Endothelial cell of umbilical vein (primary cell): ENCODE measurements at regions not wholly inside any gene's neighbourhood (a gene's known extent, or its start where the extent isn't known, plus 50 kb on each side); places are given as distances from the start of the nearest gene placed in this dataset.

Source experiments
- BruUV-seq: library from RNA; stranded (reverse); fragments of 400-500 nt; replicated peaks from 2 replicates; lab custom pipeline; 2021; lab: Mats Ljungman, UMichigan
- CTCF ChIA-PET: fragments of 300-600, 350-600 bp; sonication (Branson Sonifier 250); formaldehyde crosslinking; loops from one replicate; lab custom pipeline; 2021; ENCODE audit warnings: antibody characterized with exemption, inconsistent platforms; lab: Charles Lee
- POLR2A ChIA-PET: fragments of 300-600, 350-600 bp; sonication (Branson Sonifier 250); formaldehyde crosslinking; loops from one replicate; lab custom pipeline; 2021; ENCODE audit warnings: antibody characterized with exemption, inconsistent platforms; lab: Charles Lee
- DNase-seq: peaks from one replicate; pipeline ENCODE4 v3.0.0-alpha.2; 2011; ENCODE audit warnings: low read depth, low spot score
- FAIRE-seq: peaks from 2 replicates; lab custom pipeline; 2011; peaks lifted over from hg19 to GRCh38; lab: Jason Lieb, UNC
- H2AFZ ChIP-seq: 2 replicates; pipeline ENCODE4 v1.6.0; 2012; ENCODE audit warnings: low read depth, low read length, control low read depth, inconsistent platforms
- H3K27ac ChIP-seq: 2 replicates; pipeline ENCODE4 v1.5.1; 2011; ENCODE audit warnings: low read depth, mild to moderate bottlenecking, control low read depth, low read length, moderate library complexity; ENCODE audit not compliant: insufficient read depth
- H3K27me3 ChIP-seq, 2 experiments: 2 replicates each; pipeline versions ENCODE4 v1.6.0 to v1.6.1; 2011; ENCODE audit warnings: low read length in 2 of 2, mixed read lengths in 1 of 2; ENCODE audit not compliant: control insufficient read depth in 2 of 2, insufficient read depth in 2 of 2
- H3K36me3 ChIP-seq, 2 experiments: 2 replicates in 1 of 2; 3 replicates in 1 of 2; pipeline ENCODE4 v1.5.1; 2011; ENCODE audit warnings: low read length in 2 of 2, mild to moderate bottlenecking in 1 of 2, moderate library complexity in 1 of 2; ENCODE audit not compliant: control insufficient read depth in 2 of 2, insufficient read depth in 2 of 2; ENCODE audit errors: extremely low read depth in 1 of 2
- H3K4me1 ChIP-seq: 3 replicates; pipeline ENCODE4 v1.5.1; 2011; ENCODE audit warnings: mild to moderate bottlenecking, low read length; ENCODE audit not compliant: control insufficient read depth, insufficient read depth; ENCODE audit errors: extremely low read depth
- H3K4me2 ChIP-seq: 2 replicates; pipeline ENCODE4 v1.6.1; 2011; ENCODE audit warnings: low read length, control low read depth, mixed read lengths; ENCODE audit not compliant: insufficient read depth
- H3K4me3 ChIP-seq, 3 experiments: fragments of 200-600 bp in 1 of 3; sonication (generic), shearing (Covaris generic) in 1 of 3; replicated peaks in 1 of 3; 2 replicates each; pipeline ENCODE4 v1.5.1; 2011 to 2016; ENCODE audit warnings: control low read depth in 3 of 3, low read length in 3 of 3, mild to moderate bottlenecking in 2 of 3, inconsistent platforms in 1 of 3, low read depth in 1 of 3, moderate library complexity in 1 of 3; ENCODE audit not compliant: insufficient read depth in 1 of 3
- H3K79me2 ChIP-seq: 2 replicates; pipeline ENCODE4 v1.6.0; 2012; ENCODE audit warnings: low read length, inconsistent platforms; ENCODE audit not compliant: control insufficient read depth, insufficient read depth
- H3K9ac ChIP-seq: replicated peaks from 2 replicates; pipeline ENCODE3; 2011; ENCODE audit warnings: low read length, control low read depth; ENCODE audit not compliant: insufficient read depth; ENCODE audit errors: extremely low read depth
- H3K9me1 ChIP-seq: replicated peaks from 3 replicates; pipeline ENCODE4 v1.6.0; 2011; ENCODE audit warnings: mild to moderate bottlenecking, low read length; ENCODE audit not compliant: control insufficient read depth, insufficient read depth; ENCODE audit errors: extremely low read depth
- H3K9me3 ChIP-seq: replicated peaks from 2 replicates; pipeline ENCODE4 v1.5.1; 2012; ENCODE audit warnings: low read length, inconsistent platforms; ENCODE audit not compliant: control insufficient read depth, insufficient read depth
- H4K20me1 ChIP-seq: replicated peaks from 2 replicates; pipeline ENCODE3; 2011; ENCODE audit warnings: mild to moderate bottlenecking, low read length; ENCODE audit not compliant: control insufficient read depth, insufficient read depth; ENCODE audit errors: extremely low read depth
- EZH2 ChIP-seq: IDR thresholded peaks from 2 replicates; pipeline ENCODE4 v1.6.1; 2012; ENCODE audit warnings: borderline replicate concordance, low read depth, mild to moderate bottlenecking, moderate library complexity, low read length, inconsistent platforms; ENCODE audit not compliant: severe bottlenecking
- FOS ChIP-seq: IDR thresholded peaks from 2 replicates; pipeline ENCODE4 v1.6.1; 2011; ENCODE audit warnings: mild to moderate bottlenecking, low read length, moderate library complexity, borderline replicate concordance; ENCODE audit not compliant: insufficient read depth
- GATA2 ChIP-seq: IDR thresholded peaks from 2 replicates; pipeline ENCODE4 v1.7.0; 2011; ENCODE audit warnings: low read depth, mild to moderate bottlenecking, moderate library complexity, mixed read lengths, low read length; ENCODE audit not compliant: insufficient read length, insufficient read depth
- JUN ChIP-seq: IDR thresholded peaks from 2 replicates; pipeline ENCODE4 v1.6.1; 2011; ENCODE audit warnings: borderline replicate concordance, low read depth; ENCODE audit not compliant: insufficient read length, insufficient read depth
- MYC ChIP-seq: IDR thresholded peaks from one replicate; pipeline ENCODE4 v1.6.1; 2011; ENCODE audit warnings: mild to moderate bottlenecking, low read depth, low read length
- POLR2A ChIP-seq: IDR thresholded peaks from 2 replicates; pipeline ENCODE4 v1.6.1; 2012; ENCODE audit warnings: low read depth, mild to moderate bottlenecking, control low read depth, low read length
- POLR2AphosphoS5 ChIP-seq: IDR thresholded peaks from 2 replicates; pipeline ENCODE4 v1.6.1; 2012; ENCODE audit warnings: low read depth, mild to moderate bottlenecking, control low read depth, low read length, moderate library complexity; ENCODE audit not compliant: insufficient read depth
- dilution Hi-C: fragments of 300-500 bp; cut with MboI; formaldehyde crosslinking; loops from one replicate; pipeline ENCODE4 v1.15.0; 2019; ENCODE audit warnings: low sequenced_read_pairs; ENCODE audit not compliant: extremely low pct_ligation_motif_present
- intact Hi-C: fragments of 100-400 bp; cut with micrococcal nuclease; formaldehyde crosslinking; loops from one replicate; pipeline ENCODE4 v1.10.0; 2022
- TF ChIP-seq, protein P1 (sequence below): IDR thresholded peaks from 2 replicates; pipeline ENCODE4 v1.6.1; 2011; ENCODE audit not compliant: insufficient read depth, insufficient read length
- TF ChIP-seq, protein P2 (sequence below), 2 donors: IDR thresholded peaks; 1 replicate in 1 of 2; 2 replicates in 1 of 2; pipeline ENCODE4 v1.5.1; 2011; ENCODE audit warnings: low read length in 2 of 2, mild to moderate bottlenecking in 2 of 2, moderate library complexity in 2 of 2, control low read depth in 1 of 2, inconsistent platforms in 1 of 2, low read depth in 1 of 2; ENCODE audit not compliant: insufficient read depth in 1 of 2; ENCODE audit errors: extremely low read depth in 1 of 2

DNA sequence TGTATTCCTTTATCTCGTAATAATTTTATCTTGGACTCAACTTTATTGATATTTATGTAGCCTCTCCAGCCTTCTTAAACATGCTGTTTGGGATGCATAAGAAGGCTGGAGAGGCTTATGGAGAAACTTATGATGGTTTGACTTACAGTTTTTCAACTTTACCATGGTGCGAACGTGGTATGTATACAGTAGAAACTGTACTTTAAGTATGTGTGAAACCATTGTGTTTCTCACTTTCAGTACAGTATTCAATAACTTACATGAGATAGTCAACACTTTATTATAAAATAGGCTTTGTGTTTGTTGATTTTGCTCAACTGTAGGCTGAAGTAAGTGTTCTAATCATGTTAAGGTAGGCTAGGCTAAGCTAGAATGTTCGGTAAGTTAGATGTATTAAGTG lies 206.8 kb downstream of the SEC14L1 start:
- Histone ChIP-seq H3K4me2 (no peak overlapping the region), H3K36me3 (no peaks in the 10 kb centered on the region), H4K20me1 (peaks cover 2% of the 10 kb centered on the region), H3K9me1 (no peaks in the 10 kb centered on the region), H2AFZ (no peak overlapping the region), H3K4me1 (peaks cover 7% of the 10 kb centered on the region), H3K4me3 (no peak overlapping the region), H3K27me3 (peaks cover 2 to 9% of the 10 kb centered on the region in 2 experiments), H3K9ac (no peak overlapping the region), H3K27ac (no peak overlapping the region), H3K9me3 (no peaks in the 10 kb centered on the region), H3K79me2 (no peaks in the 10 kb centered on the region)
- DNase-seq (no peak), FAIRE-seq (no peak)
- TF ChIP-seq POLR2A (no peak), POLR2AphosphoS5 (no peak), JUN (no peak), FOS (no peak), MYC (no peak), EZH2 (no peak), GATA2 (no peak)
- TF ChIP-seq, protein P1, sequence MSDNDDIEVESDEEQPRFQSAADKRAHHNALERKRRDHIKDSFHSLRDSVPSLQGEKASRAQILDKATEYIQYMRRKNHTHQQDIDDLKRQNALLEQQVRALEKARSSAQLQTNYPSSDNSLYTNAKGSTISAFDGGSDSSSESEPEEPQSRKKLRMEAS = no peak
- TF ChIP-seq, protein P2, sequence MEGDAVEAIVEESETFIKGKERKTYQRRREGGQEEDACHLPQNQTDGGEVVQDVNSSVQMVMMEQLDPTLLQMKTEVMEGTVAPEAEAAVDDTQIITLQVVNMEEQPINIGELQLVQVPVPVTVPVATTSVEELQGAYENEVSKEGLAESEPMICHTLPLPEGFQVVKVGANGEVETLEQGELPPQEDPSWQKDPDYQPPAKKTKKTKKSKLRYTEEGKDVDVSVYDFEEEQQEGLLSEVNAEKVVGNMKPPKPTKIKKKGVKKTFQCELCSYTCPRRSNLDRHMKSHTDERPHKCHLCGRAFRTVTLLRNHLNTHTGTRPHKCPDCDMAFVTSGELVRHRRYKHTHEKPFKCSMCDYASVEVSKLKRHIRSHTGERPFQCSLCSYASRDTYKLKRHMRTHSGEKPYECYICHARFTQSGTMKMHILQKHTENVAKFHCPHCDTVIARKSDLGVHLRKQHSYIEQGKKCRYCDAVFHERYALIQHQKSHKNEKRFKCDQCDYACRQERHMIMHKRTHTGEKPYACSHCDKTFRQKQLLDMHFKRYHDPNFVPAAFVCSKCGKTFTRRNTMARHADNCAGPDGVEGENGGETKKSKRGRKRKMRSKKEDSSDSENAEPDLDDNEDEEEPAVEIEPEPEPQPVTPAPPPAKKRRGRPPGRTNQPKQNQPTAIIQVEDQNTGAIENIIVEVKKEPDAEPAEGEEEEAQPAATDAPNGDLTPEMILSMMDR (IDR thresholded peaks at IDR 0.05; ENCODE audit: extremely low read depth in 1 of 2, insufficient read depth in 1 of 2, low read depth in 1 of 2, low read length in 2 of 2) = no peak
- dilution Hi-C loops (no loop called here), intact Hi-C loops (no loop called here)
- no TSS peak for BruUV-seq
- ChIA-PET POLR2A (no interaction called here), CTCF (interaction anchor here (1.0 kb wide), 1 partner anchor 27 kb away, joined by 3 read pairs; no protein-coding TSS in a partner anchor)
